Ascending aorta (tissue), 2 donors: ENCODE measurements at regions not wholly inside any gene's neighbourhood (a gene's known extent, or its start where the extent isn't known, plus 50 kb on each side); places are given as distances from the start of the nearest gene placed in this dataset.

ENCODE experiments used
- DNase-seq, 2 donors: peaks; one replicate each; pipeline ENCODE4 v3.0.0-alpha.2; 2019; ENCODE audit warnings: low spot score in 2 of 2
- H3K27ac ChIP-seq, 2 donors: fragments of 200-600 bp; sonication (generic); one replicate each; pipeline ENCODE4 v1.5.1; 2016 to 2017; ENCODE audit warnings: mild to moderate bottlenecking in 1 of 2
- H3K27me3 ChIP-seq: fragments of 200-600 bp; sonication (generic); one replicate; pipeline ENCODE4 v1.5.1; 2017
- H3K36me3 ChIP-seq, 2 donors: fragments of 200-600 bp; sonication (generic); one replicate each; pipeline ENCODE4 v1.5.1; 2016
- H3K4me1 ChIP-seq, 2 donors: fragments of 200-600 bp; sonication (generic); one replicate each; pipeline ENCODE4 v1.5.1; 2016 to 2017; ENCODE audit warnings: mild to moderate bottlenecking in 1 of 2
- H3K4me3 ChIP-seq, 2 donors: fragments of 200-600 bp; sonication (generic); one replicate each; pipeline ENCODE4 v1.5.1; 2016 to 2017; ENCODE audit warnings: mild to moderate bottlenecking in 1 of 2
- H3K9me3 ChIP-seq, 2 donors: fragments of 200-600 bp; sonication (generic); one replicate each; pipeline ENCODE4 v1.5.1; 2016
- CTCF ChIP-seq, 3 experiments: fragments of 200-600 bp in 2 of 3; fragments of 450-650 bp in 1 of 3; sonication (generic) in 2 of 3; IDR thresholded peaks; one replicate each; pipeline ENCODE4 v1.5.1; 2016 to 2019; ENCODE audit warnings: antibody characterized with exemption in 3 of 3, mild to moderate bottlenecking in 1 of 3, moderate library complexity in 1 of 3
- intact Hi-C: fragments of 100-400 bp; cut with DNase I; formaldehyde crosslinking; loops from one replicate; pipeline ENCODE4 v1.15.1; 2023

- no peak for TF ChIP-seq CTCF (IDR thresholded peaks at IDR 0.05)
- Histone ChIP-seq H3K4me1 (peaks cover 0 to 3% of the 10 kb centered on the region in 2 donors), H3K27ac (no peak overlapping the region), H3K27me3 (no peaks in the 10 kb centered on the region), H3K36me3 (no peaks in the 10 kb centered on the region), H3K9me3 (no peaks in the 10 kb centered on the region), H3K4me3 (no peak overlapping the region)
- intact Hi-C loops = no loop called here
- no peak for DNase-seq
These were observed 571.6 kb upstream of the NR2F2 start for GRCh38 chr15:95758851-95759250.

GRCh38 chr15:95760508-95760907 lies 570.0 kb upstream of the NR2F2 start:
- peaks cover 0 to 3% of the 10 kb centered on the region in 2 donors for H3K4me1 ChIP-seq
- intact Hi-C loops = no loop called here
- no peaks in the 10 kb centered on the region for H3K36me3 ChIP-seq
- TF ChIP-seq CTCF (IDR thresholded peaks at IDR 0.05) = no peak
- no peak for DNase-seq
- no peak overlapping the region for H3K4me3 ChIP-seq
- H3K27ac ChIP-seq = no peak overlapping the region
- no peaks in the 10 kb centered on the region for H3K9me3 ChIP-seq
- no peaks in the 10 kb centered on the region for H3K27me3 ChIP-seq

GRCh38 chr15:95761501-95762165 lies 568.9 kb upstream of the NR2F2 start:
- Histone ChIP-seq H3K36me3 (no peaks in the 10 kb centered on the region), H3K4me3 (no peak overlapping the region), H3K9me3 (no peaks in the 10 kb centered on the region), H3K4me1 (peaks cover 0 to 3% of the 10 kb centered on the region in 2 donors), H3K27me3 (no peaks in the 10 kb centered on the region), H3K27ac (no peak overlapping the region)
- DNase-seq = no peak
- no peak for TF ChIP-seq CTCF (IDR thresholded peaks at IDR 0.05)
- intact Hi-C loops = no loop called here

GRCh38 chr15:95763426-95763825 lies 567.1 kb upstream of the NR2F2 start:
- H3K27ac ChIP-seq = no peak overlapping the region
- H3K9me3 ChIP-seq = no peaks in the 10 kb centered on the region
- DNase-seq = no peak
- no peak for TF ChIP-seq CTCF (IDR thresholded peaks at IDR 0.05)
- H3K36me3 ChIP-seq = no peaks in the 10 kb centered on the region
- H3K27me3 ChIP-seq = no peaks in the 10 kb centered on the region
- H3K4me3 ChIP-seq = no peak overlapping the region
- peaks cover 0 to 2% of the 10 kb centered on the region in 2 donors for H3K4me1 ChIP-seq
- intact Hi-C loops = no loop called here

GRCh38 chr15:95765161-95765560 lies 565.3 kb upstream of the NR2F2 start:
- H3K27me3 ChIP-seq = no peaks in the 10 kb centered on the region

More at GRCh38 chr15:95765161-95765560, 565.3 kb upstream of the NR2F2 start:
- Histone ChIP-seq H3K9me3 (no peaks in the 10 kb centered on the region), H3K27ac (no peak overlapping the region), H3K4me3 (no peak overlapping the region), H3K4me1 (no peaks in the 10 kb centered on the region), H3K36me3 (no peaks in the 10 kb centered on the region)
- intact Hi-C loops = no loop called here
- no peak for TF ChIP-seq CTCF (IDR thresholded peaks at IDR 0.05)
- DNase-seq = no peak
